ENCODE measurements at regions not wholly inside any gene's neighbourhood (a gene's known extent, or its start where the extent isn't known, plus 50 kb on each side); places are given as distances from the start of the nearest gene placed in this dataset.

DNA sequence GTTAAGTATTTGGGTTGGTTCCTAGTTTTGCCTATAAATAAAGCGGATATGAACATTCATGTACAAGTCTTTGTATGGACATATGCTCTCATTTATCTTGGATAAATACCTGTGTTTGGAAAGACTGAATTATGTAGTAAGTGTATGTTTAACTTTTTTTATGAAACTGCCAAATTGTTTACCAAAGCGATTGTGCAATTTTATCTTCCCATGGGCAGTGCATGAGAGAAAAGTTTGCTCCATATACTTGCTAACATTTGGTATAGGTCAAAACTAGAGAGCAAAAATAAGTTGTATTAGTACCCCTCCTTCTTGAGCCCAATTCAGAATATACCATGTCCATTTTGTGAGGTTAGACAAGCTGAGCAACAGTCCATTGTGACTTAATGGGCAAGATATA, 502.6 kb downstream of the SQOR start:
- TF ChIP-seq, protein P1, sequence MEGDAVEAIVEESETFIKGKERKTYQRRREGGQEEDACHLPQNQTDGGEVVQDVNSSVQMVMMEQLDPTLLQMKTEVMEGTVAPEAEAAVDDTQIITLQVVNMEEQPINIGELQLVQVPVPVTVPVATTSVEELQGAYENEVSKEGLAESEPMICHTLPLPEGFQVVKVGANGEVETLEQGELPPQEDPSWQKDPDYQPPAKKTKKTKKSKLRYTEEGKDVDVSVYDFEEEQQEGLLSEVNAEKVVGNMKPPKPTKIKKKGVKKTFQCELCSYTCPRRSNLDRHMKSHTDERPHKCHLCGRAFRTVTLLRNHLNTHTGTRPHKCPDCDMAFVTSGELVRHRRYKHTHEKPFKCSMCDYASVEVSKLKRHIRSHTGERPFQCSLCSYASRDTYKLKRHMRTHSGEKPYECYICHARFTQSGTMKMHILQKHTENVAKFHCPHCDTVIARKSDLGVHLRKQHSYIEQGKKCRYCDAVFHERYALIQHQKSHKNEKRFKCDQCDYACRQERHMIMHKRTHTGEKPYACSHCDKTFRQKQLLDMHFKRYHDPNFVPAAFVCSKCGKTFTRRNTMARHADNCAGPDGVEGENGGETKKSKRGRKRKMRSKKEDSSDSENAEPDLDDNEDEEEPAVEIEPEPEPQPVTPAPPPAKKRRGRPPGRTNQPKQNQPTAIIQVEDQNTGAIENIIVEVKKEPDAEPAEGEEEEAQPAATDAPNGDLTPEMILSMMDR (IDR thresholded peaks at IDR 0.05) = no peak
- intact Hi-C loops (cut with DNase I) = no loop called here
- DNase-seq = no peak
- Histone ChIP-seq H3K4me3 (no peak overlapping the region), H3K9me3 (no peaks in the 10 kb centered on the region), H3K27ac (no peak overlapping the region), H3K36me3 (no peaks in the 10 kb centered on the region), H3K27me3 (no peaks in the 10 kb centered on the region), H3K9ac (ENCODE audit: low read depth in 2 of 2, low read length in 2 of 2) (no peak overlapping the region), H3K4me1 (no peaks in the 10 kb centered on the region)

DNA sequence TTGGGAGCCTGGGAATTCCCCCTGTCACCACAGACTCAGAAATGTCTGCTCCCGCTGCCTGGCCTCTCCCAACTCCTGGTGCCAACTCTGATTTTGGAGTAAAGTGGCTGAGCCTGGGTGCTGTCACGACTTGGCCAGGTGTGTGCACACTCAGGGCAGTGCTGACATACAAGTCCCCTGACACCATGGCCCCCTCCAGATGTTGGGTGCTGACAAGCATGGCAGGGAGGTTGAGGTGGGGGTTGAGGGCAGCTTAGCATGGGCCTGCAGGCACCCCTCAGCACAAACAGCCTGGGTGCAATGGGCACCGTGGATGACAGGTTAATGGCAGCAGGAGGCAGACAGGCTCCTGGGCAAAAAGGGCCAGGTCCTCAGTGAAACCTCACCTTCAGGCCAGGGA, 511.2 kb downstream of the SQOR start:
- H3K27me3 ChIP-seq = no peaks in the 10 kb centered on the region
- H3K9ac ChIP-seq (ENCODE audit: low read depth in 2 of 2, low read length in 2 of 2) = no peak overlapping the region
- H3K4me3 ChIP-seq = no peak overlapping the region
- H3K36me3 ChIP-seq = no peaks in the 10 kb centered on the region
- H3K27ac ChIP-seq = no peak overlapping the region
- intact Hi-C loops (cut with DNase I) = no loop called here
- TF ChIP-seq, protein P1 (IDR thresholded peaks at IDR 0.05) = no peak
- no peaks in the 10 kb centered on the region for H3K9me3 ChIP-seq
- no peak for DNase-seq
- no peaks in the 10 kb centered on the region for H3K4me1 ChIP-seq

DNA sequence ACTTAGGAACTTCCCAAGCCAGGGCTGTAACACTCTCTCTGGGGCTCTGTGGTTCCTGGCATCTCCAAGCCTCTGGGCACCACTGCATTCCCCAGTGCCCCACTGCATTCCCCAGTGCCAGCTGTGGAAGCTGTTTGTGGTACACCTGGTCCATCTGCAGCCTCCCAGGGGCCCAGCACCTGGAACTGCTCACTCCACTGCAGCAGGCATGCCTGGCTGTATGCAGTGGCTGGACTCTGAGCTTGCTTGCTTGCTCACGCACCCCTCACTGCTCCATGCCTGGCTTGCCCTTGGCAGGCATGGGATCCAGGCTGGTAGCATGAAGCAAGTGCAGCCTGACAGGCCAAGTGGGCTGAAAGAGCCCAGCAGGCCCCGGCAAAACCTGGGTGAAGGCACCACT, 512.1 kb downstream of the SQOR start:
- intact Hi-C loops (cut with DNase I) = no loop called here
- H3K4me1 ChIP-seq = no peaks in the 10 kb centered on the region
- TF ChIP-seq, protein P1 (IDR thresholded peaks at IDR 0.05) = no peak
- no peaks in the 10 kb centered on the region for H3K36me3 ChIP-seq
- no peak overlapping the region for H3K9ac ChIP-seq (ENCODE audit: low read depth in 2 of 2, low read length in 2 of 2)
- no peak overlapping the region for H3K4me3 ChIP-seq
- no peaks in the 10 kb centered on the region for H3K9me3 ChIP-seq
- H3K27ac ChIP-seq = no peak overlapping the region
- H3K27me3 ChIP-seq = no peaks in the 10 kb centered on the region
- no peak for DNase-seq

DNA sequence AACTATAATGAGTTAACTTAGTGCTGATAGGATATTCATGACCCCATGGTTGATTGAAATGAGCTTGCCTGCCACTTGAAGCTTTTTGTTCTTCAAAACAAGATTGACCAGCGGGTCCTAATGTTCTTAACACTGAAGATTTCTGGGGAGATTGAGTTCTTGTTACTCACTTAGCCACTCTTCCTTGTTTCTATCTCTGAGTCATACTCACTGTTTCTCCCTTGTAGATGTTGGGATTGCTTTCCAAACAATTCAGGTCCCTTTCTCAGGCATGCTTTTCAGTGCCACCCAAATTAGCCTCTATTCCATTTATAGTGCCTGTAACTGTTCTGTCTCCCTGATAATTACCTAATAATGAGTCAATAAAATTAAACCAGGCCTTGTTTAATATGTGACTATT, 517.0 kb downstream of the SQOR start:
- TF ChIP-seq, protein P1 (IDR thresholded peaks at IDR 0.05) = no peak
- no peak overlapping the region for H3K4me3 ChIP-seq
- intact Hi-C loops (cut with DNase I) = no loop called here

DNA sequence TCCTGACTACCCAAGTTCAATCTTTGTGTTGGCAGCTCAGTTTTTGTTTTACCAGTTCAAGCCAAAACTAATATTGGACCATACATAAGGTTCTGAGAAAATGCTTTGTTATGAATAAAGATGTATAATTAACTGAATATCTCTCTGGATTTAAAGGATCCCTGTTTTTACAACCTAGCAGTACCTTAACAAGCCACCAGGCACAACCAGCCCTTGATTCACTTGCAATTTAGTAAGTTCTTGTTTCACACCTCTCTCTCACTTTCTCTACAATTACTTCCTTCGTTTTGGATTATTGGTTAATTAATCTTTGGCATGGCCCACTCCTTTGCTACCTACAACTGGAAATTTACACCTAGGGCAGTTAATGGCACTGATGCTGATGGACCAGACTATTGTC, 531.9 kb downstream of the SQOR start:
- Histone ChIP-seq H3K9ac (ENCODE audit: low read depth in 2 of 2, low read length in 2 of 2) (no peak overlapping the region), H3K9me3 (no peaks in the 10 kb centered on the region), H3K4me3 (no peak overlapping the region), H3K36me3 (no peaks in the 10 kb centered on the region), H3K27me3 (no peaks in the 10 kb centered on the region), H3K4me1 (no peaks in the 10 kb centered on the region), H3K27ac (no peak overlapping the region)
- intact Hi-C loops (cut with DNase I) = no loop called here
- TF ChIP-seq, protein P1 (IDR thresholded peaks at IDR 0.05) = no peak
- DNase-seq = no peak

More for the DNA sequence above, 517.0 kb downstream of the SQOR start:
- Histone ChIP-seq H3K27me3 (no peaks in the 10 kb centered on the region), H3K9ac (ENCODE audit: low read depth in 2 of 2, low read length in 2 of 2) (no peak overlapping the region), H3K9me3 (no peaks in the 10 kb centered on the region), H3K36me3 (no peaks in the 10 kb centered on the region), H3K27ac (no peak overlapping the region), H3K4me1 (no peaks in the 10 kb centered on the region)
- no peak for DNase-seq

DNA sequence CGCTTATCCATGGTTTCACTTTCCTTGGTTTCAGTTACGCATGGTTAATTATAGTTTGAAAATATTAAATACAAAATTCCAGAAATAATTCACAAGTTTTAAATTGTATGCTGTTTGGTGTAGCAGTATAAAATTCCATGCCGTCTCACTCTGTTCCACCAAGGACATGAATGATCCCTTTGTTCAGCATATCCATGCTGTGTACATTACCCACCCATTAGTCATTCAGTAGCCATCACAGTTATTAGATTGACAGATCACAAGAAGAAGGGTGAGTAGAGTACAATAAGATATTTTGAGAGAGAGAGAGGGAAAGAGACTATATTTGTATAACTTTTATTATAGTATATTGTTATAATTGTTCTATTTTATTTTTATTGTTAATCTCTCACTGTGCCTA, 535.5 kb downstream of the SQOR start:
- H3K9ac ChIP-seq (ENCODE audit: low read depth in 2 of 2, low read length in 2 of 2) = no peak overlapping the region
- no peaks in the 10 kb centered on the region for H3K27me3 ChIP-seq
- DNase-seq = no peak
- H3K4me1 ChIP-seq = peaks cover 4% of the 10 kb centered on the region
- H3K9me3 ChIP-seq = no peaks in the 10 kb centered on the region
- H3K27ac ChIP-seq = no peak overlapping the region
- H3K36me3 ChIP-seq = no peaks in the 10 kb centered on the region
- intact Hi-C loops (cut with DNase I) = no loop called here
- no peak overlapping the region for H3K4me3 ChIP-seq
- TF ChIP-seq, protein P1 (IDR thresholded peaks at IDR 0.05) = no peak

Measured in colonic mucosa (tissue), 4 donors.